ENCODE measurements at regions not wholly inside any gene's neighbourhood (a gene's known extent, or its start where the extent isn't known, plus 50 kb on each side); places are given as distances from the start of the nearest gene placed in this dataset.

DNA sequence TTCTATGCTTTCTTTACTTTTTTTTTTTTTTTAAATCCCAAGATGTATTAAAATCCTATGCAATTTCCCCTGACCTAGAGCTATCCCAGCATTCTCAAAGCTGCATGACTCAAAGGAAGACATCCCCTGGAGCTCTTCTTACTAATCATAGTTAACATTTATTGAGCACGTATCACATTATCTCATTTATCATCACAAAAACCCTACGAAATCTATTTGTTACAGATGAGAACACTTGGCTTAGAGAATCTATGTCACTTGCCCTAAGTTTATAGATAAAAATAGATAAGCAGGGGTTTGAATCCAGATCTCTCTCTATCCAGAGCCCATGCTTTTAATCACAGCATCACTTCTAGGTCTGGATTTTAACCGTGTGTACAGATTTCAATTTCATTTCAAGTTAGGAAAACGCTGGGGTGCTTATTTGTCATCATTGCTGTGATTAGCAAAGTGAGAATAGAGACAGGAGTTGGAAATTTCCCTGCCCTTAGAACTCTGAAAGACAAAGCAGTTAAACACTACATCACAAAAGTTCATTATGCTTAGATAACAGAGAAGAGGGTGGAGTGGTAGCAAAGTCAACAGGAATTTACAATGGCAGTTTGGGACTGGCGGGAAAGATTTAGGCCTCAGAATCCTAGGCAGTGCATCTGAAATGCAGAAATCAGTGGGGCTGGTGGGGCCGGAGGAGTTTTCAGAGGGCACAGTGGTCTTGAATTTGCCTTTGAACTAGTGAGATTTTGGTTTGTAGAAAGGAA lies 177.7 kb upstream of the FRMD6 start:
- no peak for DNase-seq (ENCODE audit: low read depth, low spot score)

GRCh38 chr14:51474854-51475253 lies 176.9 kb upstream of the FRMD6 start:
- DNase-seq (ENCODE audit: low read depth, low spot score), result no peak

GRCh38 chr14:51478175-51478621 lies 173.5 kb upstream of the FRMD6 start:
- no peak for DNase-seq (ENCODE audit: low read depth, low spot score)

GRCh38 chr14:51479584-51480325 lies 172.0 kb upstream of the FRMD6 start:
- no peak for DNase-seq (ENCODE audit: low read depth, low spot score)

DNA sequence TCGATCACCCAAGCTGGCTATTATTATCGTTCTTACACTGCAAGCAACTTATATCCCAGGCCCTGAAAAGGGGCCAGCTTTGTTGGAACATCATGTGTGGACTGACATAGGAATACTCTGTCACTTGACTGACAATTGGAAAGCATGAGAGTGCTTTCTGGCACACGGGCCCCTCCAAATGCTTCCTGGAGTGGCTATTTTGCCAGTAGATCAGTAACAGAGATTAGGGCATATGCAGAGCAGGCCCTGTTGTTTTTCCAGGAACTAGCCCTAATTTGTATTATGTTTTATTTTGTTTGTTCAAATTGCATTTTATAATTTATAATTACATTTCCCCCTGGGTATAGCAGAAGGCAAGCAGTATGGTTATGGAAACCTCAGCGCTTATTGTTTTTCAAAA lies 170.1 kb upstream of the FRMD6 start:
- no peak for DNase-seq (ENCODE audit: low read depth, low spot score)

DNA sequence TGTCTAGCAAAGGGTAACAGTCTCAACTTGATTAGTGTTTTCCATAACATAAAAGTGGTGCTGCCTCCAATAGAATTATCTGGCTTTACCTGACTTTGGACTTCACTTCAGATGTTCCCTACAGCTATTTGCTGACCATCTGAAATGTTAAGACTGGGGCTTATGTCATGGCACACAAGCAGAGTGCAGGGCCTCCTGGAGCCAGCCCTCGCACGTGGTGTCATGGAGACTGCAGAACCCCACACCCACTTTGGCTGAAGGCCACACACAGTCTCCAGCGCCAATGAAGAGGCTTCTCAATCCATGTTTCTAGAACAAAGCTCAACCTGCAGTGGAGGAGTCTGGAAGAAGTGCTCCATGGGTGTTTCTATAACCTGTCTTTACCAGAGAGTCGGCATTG lies 169.6 kb upstream of the FRMD6 start:
- DNase-seq (ENCODE audit: low read depth, low spot score), result no peak

DNA sequence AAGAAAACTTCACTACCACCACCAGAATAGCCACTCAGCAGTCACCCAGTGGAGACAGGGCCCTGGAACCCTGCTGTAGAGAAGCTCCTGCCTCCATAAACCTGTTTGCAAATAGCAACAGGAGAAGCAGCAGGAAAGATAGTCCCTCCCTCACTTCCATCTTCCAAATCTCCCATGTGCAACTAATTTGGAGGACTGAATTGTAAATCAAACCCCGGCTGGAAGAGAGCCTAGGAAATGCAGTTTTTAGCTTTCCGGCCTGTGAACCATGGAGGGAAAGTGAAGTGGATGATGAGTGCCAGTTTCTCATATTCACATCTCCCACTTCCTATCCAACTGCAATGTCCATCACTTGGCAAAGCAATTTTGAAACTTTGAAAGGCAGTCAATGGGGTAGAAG lies 167.2 kb upstream of the FRMD6 start:
- DNase-seq (ENCODE audit: low read depth, low spot score), result no peak

DNA sequence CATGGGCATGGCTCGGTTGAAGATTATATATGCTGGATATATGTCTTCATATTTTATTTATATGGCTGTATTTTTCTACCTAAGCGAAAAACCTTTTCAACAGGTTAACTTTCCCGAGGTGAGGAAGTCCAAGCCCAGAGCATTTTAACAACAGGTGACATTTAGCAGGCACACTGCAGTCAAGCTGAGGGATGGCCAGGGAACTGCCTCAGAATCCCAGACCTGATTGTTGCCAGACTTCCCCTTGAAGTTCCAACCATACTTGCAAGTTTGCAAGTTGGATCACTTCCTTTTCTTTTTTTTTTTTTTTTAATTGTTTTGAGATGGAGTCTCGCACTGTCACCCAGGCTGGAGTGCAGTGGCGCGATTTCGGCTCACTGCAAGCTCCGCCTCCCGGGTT lies 166.0 kb upstream of the FRMD6 start:
- no peak for DNase-seq (ENCODE audit: low read depth, low spot score)

GRCh38 chr14:51487848-51488247 lies 163.9 kb upstream of the FRMD6 start:
- no peak for DNase-seq (ENCODE audit: low read depth, low spot score)

DNA sequence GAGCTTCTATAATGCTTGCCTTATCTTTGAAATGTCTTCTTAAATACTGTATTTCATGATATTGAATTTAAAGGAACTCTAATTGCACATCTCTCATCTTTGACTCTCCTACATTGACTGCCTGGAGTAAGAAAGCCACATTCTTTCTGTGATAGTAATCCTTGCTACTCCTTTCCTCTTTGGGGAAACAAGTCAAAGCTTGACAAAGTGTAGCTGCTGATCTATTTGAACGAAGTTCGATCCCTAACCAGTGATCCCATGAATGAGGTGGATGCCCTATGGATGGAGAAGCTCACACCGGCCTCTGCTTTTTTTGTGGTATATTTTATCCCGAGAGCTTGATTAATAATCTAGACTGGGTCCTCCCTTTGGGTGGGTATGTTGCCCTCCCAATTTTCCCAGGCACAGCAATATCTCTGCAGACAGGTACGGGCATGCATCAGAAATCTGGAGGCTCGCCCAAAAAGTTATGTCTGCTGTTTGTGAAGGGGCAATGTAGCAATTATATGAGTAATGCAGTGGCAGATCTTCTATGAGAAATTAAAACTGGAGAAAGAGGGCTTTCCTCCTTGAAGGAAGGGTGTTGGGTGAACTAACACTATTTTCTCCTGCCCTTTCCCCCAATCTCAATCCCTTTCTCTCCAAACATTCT lies 163.0 kb upstream of the FRMD6 start:
- DNase-seq (ENCODE audit: low read depth, low spot score), result no peak

GRCh38 chr14:51490205-51490604 lies 161.5 kb upstream of the FRMD6 start:
- DNase-seq (ENCODE audit: low read depth, low spot score), result no peak

DNA sequence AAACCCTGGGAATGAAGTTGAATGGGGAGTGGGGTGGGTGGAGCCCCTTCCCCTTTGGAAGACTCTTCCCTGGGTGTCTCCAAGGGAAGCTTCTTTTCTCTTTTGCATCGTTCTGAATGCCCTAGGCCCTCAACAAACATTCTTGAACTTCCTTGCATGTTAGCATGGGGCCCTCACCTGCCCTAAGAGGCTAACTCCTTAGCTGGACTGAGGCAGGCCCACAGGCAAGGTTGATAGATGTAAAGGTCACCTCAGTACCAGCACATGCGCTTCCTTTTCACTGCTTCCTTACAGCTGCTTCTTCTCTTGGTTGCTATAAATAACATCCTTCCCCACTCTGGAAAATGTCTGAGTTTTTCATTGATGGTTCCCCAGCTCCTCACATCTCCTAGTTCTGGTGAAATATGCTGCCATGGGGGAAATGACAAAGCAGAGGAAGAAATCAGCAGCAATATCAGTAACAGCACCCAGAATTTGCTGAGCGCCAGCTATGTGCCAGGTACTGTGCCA lies 160.6 kb upstream of the FRMD6 start:
- DNase-seq (ENCODE audit: low read depth, low spot score), result no peak

- no peak for DNase-seq (ENCODE audit: low read depth, low spot score)
These were observed 159.9 kb upstream of the FRMD6 start for GRCh38 chr14:51491776-51492175.

- no peak for DNase-seq (ENCODE audit: low read depth, low spot score)
These were observed 156.4 kb upstream of the FRMD6 start for GRCh38 chr14:51495319-51495718.

- DNase-seq (ENCODE audit: low read depth, low spot score), result no peak
These were observed 153.1 kb upstream of the FRMD6 start for GRCh38 chr14:51498411-51499227.

DNA sequence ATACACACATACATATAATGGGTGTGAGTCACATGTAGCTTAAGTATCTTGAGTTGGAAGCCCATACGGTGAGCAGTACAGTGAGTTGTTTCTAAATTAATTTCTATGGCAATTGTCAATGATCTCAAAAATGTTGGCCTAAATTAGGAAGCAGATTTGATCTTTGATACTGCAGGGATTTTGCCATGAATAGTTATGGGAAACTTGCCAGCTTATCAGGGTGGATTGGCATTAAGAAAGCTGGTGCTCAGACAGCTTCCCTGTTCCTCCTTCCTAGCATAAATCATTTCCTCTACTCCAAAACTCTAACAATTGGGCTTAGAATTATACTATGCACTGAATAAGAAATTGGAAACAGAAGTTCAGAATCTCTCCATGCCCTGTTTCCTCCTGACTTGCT lies 150.9 kb upstream of the FRMD6 start:
- DNase-seq (ENCODE audit: low read depth, low spot score), result no peak

GRCh38 chr14:51501746-51502145 lies 150.0 kb upstream of the FRMD6 start:
- DNase-seq (ENCODE audit: low read depth, low spot score), result no peak

DNA sequence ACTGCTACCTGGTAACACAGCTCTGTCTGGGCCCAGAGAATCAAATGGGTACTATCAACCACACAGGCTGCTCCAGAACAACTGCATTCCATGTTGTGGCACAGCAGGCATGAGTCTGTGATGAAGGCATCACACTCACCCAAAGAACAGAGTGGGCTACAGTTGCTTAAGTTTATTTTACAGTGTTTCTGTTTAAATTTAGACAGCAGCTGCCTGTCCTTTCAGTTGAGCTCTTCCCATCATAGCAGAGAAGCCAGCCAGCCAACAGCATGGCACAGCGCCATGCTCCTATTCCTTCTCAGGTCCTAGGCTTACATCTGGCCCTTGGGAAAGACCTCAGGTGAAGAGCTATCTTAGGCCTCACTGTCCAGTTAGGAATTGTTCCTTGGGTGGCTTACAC lies 147.0 kb upstream of the FRMD6 start:
- DNase-seq (ENCODE audit: low read depth, low spot score), result no peak

GRCh38 chr14:51507511-51507905 lies 144.2 kb upstream of the FRMD6 start:
- DNase-seq (ENCODE audit: low read depth, low spot score), result no peak

DNA sequence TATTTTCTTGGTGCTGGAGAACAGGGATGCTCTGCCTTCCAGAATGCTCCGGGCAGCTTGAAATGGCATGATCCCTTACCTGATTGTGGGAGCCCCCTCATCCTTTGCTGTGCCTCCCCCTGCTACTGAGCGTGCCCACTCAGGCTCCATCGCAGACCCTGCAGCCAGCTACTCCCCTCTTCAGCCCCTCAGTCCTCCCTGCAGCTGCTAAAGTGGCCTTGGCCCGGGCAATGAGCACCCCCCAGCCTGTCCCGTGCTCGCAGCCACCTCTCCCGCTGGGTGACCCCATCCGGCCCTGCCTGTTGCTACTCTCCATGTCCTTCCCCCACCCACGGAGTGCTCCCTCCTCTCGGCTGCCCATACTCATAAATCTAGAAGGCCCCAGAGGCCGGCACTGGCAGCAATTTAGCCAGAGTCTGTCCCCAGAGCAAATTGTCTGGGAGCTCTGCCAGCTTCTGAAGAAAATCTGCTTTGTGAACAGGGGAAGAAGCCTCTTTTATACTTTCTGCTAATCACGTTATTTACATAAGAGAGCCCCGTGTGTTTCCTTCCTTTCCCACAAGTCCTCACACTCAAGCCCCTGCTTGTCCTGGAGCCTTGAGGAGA lies 143.7 kb upstream of the FRMD6 start:
- no peak for DNase-seq (ENCODE audit: low read depth, low spot score)

- DNase-seq (ENCODE audit: low read depth, low spot score), result no peak
These were observed 140.4 kb upstream of the FRMD6 start for GRCh38 chr14:51511265-51511664.
